DND-41 (cell line): ENCODE measurements at regions not wholly inside any gene's neighbourhood (a gene's known extent, or its start where the extent isn't known, plus 50 kb on each side); places are given as distances from the start of the nearest gene placed in this dataset.

Experiments
- EZH2 ChIP-seq: IDR thresholded peaks from 3 replicates; pipeline ENCODE4 v1.6.1; 2012; ENCODE audit warnings: borderline replicate concordance, low read depth, mild to moderate bottlenecking, moderate library complexity, low read length, inconsistent platforms; ENCODE audit not compliant: severe bottlenecking
- TF ChIP-seq, protein P1 (sequence below): IDR thresholded peaks from 2 replicates; pipeline ENCODE4 v1.5.1; 2012; ENCODE audit warnings: borderline replicate concordance, low read length, moderate library complexity, mild to moderate bottlenecking; ENCODE audit not compliant: poor library complexity, severe bottlenecking; ENCODE audit errors: extremely low read depth

DNA sequence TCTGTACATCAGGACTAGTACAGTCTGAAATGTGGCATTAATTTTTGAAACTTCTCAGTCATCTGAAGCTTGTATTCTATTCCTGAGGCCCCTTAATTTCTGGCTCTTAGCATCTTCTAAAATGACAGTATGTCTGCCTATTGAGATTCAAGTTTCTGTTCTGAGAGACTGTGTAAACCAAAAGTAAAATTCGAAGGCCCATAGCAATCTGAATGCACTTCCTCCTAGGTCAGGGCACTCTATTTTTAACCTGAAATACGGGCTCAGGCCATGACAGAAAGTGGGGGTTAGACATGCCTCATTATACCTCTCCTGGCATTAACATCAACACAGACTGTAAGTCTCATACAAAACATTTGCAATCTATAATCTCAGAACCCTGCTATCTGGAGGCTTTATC, 584.4 kb downstream of the KLHL4 start:
- TF ChIP-seq, protein P1, sequence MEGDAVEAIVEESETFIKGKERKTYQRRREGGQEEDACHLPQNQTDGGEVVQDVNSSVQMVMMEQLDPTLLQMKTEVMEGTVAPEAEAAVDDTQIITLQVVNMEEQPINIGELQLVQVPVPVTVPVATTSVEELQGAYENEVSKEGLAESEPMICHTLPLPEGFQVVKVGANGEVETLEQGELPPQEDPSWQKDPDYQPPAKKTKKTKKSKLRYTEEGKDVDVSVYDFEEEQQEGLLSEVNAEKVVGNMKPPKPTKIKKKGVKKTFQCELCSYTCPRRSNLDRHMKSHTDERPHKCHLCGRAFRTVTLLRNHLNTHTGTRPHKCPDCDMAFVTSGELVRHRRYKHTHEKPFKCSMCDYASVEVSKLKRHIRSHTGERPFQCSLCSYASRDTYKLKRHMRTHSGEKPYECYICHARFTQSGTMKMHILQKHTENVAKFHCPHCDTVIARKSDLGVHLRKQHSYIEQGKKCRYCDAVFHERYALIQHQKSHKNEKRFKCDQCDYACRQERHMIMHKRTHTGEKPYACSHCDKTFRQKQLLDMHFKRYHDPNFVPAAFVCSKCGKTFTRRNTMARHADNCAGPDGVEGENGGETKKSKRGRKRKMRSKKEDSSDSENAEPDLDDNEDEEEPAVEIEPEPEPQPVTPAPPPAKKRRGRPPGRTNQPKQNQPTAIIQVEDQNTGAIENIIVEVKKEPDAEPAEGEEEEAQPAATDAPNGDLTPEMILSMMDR: no peak
- no peak for TF ChIP-seq EZH2
